ENCODE measurements at regions not wholly inside any gene's neighbourhood (a gene's known extent, or its start where the extent isn't known, plus 50 kb on each side); places are given as distances from the start of the nearest gene placed in this dataset.

DNA sequence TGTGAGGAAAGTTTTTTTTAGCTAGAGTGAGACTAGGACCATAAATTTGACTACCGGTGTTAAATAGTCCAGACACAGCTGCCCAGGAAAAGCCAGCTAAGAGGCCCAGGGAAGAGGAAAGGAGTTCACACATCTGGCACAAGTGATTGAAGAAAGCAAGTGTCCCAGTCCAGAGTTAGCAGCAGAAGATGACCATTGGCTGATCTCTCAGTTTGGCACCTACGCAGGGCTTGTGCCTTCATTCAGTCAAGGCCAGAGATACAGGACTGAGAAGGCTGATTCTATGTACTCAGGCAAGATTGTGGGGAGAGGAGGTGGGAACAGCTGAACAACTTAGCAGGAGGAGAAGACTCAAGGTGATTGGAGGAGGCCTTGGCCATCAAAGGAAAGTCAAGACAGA, 575.0 kb upstream of the KLF12 start:
- DNase-seq (ENCODE audit: low spot score), result no peak
- H3K27ac ChIP-seq, result no peak overlapping the region
- ChIA-PET CTCF (no interaction called here), POLR2A (ENCODE audit: low non-redundant PET) (no interaction called here)
- TF ChIP-seq, protein P1, sequence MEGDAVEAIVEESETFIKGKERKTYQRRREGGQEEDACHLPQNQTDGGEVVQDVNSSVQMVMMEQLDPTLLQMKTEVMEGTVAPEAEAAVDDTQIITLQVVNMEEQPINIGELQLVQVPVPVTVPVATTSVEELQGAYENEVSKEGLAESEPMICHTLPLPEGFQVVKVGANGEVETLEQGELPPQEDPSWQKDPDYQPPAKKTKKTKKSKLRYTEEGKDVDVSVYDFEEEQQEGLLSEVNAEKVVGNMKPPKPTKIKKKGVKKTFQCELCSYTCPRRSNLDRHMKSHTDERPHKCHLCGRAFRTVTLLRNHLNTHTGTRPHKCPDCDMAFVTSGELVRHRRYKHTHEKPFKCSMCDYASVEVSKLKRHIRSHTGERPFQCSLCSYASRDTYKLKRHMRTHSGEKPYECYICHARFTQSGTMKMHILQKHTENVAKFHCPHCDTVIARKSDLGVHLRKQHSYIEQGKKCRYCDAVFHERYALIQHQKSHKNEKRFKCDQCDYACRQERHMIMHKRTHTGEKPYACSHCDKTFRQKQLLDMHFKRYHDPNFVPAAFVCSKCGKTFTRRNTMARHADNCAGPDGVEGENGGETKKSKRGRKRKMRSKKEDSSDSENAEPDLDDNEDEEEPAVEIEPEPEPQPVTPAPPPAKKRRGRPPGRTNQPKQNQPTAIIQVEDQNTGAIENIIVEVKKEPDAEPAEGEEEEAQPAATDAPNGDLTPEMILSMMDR (conservative IDR thresholded peaks at IDR 0.05; ENCODE audit: low read depth), result no peak

DNA sequence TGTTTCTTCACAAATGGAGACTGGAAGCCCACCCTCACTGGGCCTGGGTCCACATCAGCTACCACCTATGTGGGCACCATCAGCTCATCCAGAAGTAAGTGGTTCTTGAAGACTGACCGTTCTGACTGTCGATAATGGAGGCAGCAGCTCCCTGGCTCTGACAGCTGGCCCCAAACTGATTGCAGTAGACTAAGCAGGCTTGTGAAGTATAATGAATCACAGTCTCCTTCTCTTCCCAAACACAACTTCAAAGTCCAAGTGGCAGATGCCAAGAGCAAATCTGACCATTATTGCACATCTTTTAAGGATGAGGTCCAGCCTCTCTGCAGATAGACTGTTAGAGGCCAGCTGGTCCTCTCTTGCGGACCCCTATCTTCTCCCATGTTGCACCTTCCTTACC, 574.4 kb upstream of the KLF12 start:
- CTCF ChIA-PET, result no interaction called here
- no peak overlapping the region for H3K27ac ChIP-seq
- POLR2A ChIA-PET (ENCODE audit: low non-redundant PET), result no interaction called here
- DNase-seq (ENCODE audit: low spot score), result no peak
- TF ChIP-seq, protein P1 (conservative IDR thresholded peaks at IDR 0.05; ENCODE audit: low read depth), result no peak

DNA sequence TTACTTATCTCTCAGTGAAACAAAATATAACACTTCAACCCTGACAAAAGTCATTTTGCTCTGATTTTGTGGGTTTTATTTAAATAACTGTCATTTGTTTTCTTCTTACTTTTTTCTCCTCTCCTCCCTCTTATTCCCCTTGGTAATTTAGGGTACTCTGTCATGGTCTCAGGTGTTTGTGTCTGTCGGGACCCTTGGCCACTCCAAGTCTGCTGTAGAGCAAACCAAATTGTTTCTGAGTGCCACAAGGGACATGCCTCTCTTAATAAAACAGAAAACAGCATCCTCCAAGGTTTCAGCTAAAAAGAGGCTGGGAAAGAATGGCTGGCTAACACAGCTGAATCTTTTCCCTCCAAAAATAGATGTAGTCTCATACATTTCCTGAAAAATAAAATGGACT, 573.1 kb upstream of the KLF12 start:
- ChIA-PET POLR2A (ENCODE audit: low non-redundant PET) (no interaction called here), CTCF (no interaction called here)
- no peak for DNase-seq (ENCODE audit: low spot score)
- TF ChIP-seq, protein P1 (conservative IDR thresholded peaks at IDR 0.05; ENCODE audit: low read depth), result no peak
- no peak overlapping the region for H3K27ac ChIP-seq

DNA sequence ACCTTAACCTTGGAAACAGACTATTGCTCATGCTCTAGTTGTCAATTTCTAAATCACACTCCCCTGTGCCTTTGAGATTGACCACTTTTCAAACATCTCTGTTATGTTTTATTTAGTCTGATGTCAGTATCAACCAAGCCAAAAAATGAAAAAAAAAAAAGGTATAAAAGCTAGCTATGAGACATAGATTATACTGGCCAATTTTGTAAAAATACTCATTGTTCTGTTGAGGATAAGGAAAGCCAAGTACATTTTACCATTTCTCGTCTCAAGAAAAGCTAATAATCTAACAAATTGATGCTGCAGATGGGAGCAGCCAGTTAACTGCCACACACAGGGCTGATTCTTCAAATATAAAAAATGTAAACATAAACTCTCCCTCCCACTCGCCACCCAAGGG, 572.6 kb upstream of the KLF12 start:
- TF ChIP-seq, protein P1 (conservative IDR thresholded peaks at IDR 0.05; ENCODE audit: low read depth), result no peak
- ChIA-PET POLR2A (ENCODE audit: low non-redundant PET) (no interaction called here), CTCF (no interaction called here)
- no peak for DNase-seq (ENCODE audit: low spot score)
- no peak overlapping the region for H3K27ac ChIP-seq

DNA sequence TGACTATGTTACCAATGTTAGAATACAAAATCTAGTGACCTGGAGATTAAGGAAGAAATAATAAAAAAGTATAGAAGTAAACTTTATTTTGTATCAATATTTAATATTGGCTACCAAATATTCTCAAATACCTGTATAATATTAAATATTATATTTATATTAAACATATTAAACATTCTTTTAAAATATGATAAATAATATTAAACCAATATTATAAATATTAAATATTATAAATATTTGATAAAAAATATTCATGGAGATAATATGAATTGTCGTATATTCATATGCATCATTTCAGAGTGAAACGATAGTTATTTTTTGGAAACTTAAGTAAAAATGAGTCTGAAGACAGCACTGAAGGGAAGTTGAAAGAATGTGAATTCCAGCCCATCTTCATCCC, 571.2 kb upstream of the KLF12 start:
- ChIA-PET CTCF (interaction anchor here (0.7 kb wide), 1 partner anchor 829 kb away, joined by 3 read pairs; no protein-coding TSS in a partner anchor), POLR2A (ENCODE audit: low non-redundant PET) (no interaction called here)
- DNase-seq (ENCODE audit: low spot score), result no peak
- no peak overlapping the region for H3K27ac ChIP-seq
- TF ChIP-seq, protein P1 (conservative IDR thresholded peaks at IDR 0.05; ENCODE audit: low read depth), result no peak

DNA sequence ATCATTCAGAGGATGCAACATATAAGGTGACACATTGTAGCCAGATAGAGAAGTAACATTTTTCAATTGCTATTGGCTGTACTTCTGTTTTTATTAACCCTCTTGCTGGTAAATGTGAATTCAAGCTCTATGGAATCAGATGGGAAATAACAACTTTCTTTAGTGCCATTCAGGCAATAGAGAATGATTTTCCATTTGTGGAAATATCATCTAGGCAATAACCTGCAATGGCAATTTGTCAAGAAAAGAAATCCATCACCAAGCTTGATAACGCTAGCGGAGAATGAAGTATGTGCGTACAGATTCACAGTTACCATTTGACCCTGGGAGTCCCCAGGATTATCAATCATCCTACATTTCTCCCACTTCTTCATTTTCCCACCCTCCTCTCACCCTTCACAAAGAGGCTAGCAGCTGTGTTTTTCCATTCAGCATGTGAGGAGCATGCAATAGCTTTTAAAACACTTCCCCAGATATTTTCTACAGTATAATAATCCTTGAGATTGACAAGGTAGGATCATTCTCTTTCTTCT, 569.7 kb upstream of the KLF12 start:
- TF ChIP-seq, protein P1 (conservative IDR thresholded peaks at IDR 0.05; ENCODE audit: low read depth), result no peak
- CTCF ChIA-PET, result no interaction called here
- DNase-seq (ENCODE audit: low spot score), result no peak
- no peak overlapping the region for H3K27ac ChIP-seq
- POLR2A ChIA-PET (ENCODE audit: low non-redundant PET), result no interaction called here
